DMS53 (cell line): ENCODE measurements at regions not wholly inside any gene's neighbourhood (a gene's known extent, or its start where the extent isn't known, plus 50 kb on each side); places are given as distances from the start of the nearest gene placed in this dataset.
"Not testable (repeated sequence)": the region's sequence is repeated elsewhere in the genome, so short reads cannot be mapped to it uniquely, and the experiment has no call there.

ENCODE experiments used
- DNase-seq: peaks from one replicate; lab custom pipeline; 2025; lab: John Stamatoyannopoulos, UW

DNA sequence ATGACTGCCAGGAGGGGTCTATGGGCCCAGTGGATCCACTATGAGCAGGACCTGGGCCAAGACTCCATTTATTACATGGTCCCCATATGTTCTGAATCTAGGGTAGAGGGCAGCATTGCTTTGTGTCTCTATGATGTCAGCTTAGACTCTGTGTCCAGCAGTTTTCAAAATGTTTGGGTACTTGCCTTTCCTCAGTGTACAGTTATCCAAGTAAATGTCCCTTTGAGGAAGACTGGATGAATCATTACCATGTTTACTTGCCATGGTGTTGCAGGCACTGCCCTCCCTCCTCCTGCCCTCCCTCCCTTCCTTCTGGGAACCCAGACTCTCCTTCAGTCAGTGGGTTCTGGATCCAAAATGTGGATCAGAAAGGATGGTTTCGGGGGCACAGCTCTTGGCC, 108.6 kb downstream of the NRN1 start:
- no peak for DNase-seq

DNA sequence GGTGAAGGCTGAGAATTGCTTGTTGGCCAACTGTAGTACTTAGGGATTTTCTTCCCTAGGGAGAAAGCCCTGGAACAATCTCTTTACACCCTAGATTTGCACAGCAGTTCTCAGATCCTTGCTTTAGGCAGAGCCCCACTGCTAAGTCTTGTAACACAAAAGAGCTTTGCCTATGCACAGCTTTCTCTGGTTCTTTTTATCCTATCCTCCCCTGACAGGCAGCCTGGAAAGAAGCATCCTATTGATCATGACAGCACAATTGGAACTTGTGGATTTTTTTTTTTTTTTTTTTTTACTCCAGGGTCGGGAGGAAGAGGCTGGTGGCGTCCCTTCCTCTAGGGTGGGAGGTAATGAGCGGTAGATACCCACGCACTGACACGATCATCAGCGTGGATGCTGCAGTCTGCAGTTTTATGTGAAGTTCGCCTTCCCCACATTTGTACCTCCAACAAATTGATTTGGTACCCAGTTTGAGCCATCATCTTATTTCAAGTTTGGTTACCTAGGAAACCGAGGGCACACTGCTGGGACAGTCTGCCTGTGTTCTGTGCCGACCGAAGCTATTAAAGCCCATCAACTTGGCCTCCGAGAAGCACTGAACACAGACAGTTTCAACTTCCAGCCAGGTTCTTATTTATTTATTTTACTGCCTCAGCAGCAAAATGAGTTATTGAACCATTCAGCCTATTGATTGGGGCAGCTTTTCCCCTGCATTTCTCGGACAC, 110.1 kb downstream of the NRN1 start:
- DNase-seq: no peak

DNA sequence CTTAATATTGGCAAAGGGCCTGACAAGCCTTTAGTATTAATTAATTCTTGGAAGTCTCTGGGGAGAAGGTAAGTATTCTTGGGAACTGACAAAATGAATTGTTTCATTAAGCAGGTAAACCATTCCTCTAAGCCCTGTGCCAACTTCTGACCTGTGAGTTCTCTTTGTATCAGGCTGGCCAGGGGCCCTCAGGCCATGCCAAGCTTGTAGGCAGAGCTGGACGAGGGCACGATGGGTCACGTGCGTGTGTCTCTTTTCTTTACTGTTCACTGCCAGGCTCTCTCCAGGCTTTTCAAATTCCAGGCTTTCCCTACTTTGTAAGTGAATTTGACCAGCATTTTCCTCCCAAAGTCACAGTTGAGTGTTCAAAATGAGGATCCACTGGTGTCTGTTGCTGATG, 112.4 kb downstream of the NRN1 start:
- no peak for DNase-seq

- no peak for DNase-seq
Observed at GRCh38 chr6:5893295-5893694, 113.4 kb downstream of the NRN1 start.

- no peak for DNase-seq
Observed at GRCh38 chr6:5892669-5893068, 114.1 kb downstream of the NRN1 start.

GRCh38 chr6:5878792-5879191, 127.9 kb downstream of the NRN1 start:
- DNase-seq: no peak

DNA sequence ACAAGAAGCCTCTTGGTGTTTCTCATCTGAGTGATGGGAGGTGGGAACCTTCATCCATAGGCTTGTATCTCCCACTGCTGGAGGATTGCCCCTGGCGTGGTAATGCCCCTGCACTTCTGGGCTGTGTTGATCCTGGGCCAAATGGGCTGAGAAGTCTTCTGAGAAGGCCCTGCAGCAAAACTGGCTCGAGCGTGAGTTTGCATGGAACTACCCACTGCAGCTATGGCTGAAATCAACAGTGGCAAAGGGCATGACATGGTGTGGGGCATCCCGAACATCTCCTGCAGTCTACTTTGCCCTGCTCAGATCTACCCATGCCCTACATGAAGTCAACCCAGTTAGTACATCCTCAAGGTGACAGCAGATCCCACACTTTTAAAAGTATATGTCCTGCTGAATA, 130.6 kb downstream of the NRN1 start:
- no peak for DNase-seq

GRCh38 chr6:5873976-5874375, 132.7 kb downstream of the NRN1 start:
- DNase-seq: not testable (repeated sequence)

DNA sequence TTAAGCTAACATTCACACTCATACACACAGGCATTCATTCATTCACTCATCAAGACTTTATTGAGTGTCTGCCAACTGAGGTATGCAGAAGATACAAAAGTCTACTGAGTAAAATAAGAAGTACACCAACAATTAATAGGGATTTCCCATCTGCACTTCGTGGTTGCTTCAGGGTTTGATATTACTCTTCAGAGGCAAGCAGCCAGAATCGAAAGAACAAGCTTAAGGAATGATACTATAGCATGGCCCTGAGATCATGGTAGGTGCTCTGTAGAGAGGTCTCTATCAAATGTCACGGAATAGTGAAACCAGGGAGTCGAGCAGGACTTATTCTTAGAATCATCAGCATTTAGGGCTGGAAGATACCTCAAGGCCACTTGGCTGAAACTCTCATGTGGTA, 135.4 kb downstream of the NRN1 start:
- no peak for DNase-seq

GRCh38 chr6:5869676-5870075, 137.0 kb downstream of the NRN1 start:
- DNase-seq: no peak

GRCh38 chr6:5869261-5869660, 137.5 kb downstream of the NRN1 start:
- no peak for DNase-seq

DNA sequence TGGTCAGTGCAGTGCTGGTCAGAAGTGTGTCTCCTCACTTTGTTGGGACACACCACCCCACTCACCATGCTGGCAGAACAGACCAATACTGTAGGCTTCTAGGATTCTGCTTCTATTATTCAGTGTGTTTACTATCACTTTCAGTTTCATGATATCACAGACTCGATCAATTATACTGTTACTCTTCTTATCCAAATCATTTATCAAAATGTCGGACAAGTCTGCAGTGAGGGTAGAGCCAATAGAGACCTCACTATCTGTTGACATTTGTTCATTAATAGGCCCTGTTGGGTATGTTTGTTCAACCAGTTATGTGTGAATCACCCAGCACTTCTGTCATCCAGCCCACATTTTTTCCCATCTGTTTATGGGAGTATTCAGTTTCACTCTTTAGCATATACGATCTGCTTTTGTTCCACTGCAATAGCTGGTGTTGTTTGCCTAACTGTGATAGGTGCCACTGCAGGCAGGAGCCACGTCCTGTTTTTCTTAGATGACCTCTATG, 140.1 kb downstream of the NRN1 start:
- DNase-seq: peak; percentile 97

GRCh38 chr6:5865506-5866031, 141.2 kb downstream of the NRN1 start:
- peak; percentile 7 for DNase-seq

DNA sequence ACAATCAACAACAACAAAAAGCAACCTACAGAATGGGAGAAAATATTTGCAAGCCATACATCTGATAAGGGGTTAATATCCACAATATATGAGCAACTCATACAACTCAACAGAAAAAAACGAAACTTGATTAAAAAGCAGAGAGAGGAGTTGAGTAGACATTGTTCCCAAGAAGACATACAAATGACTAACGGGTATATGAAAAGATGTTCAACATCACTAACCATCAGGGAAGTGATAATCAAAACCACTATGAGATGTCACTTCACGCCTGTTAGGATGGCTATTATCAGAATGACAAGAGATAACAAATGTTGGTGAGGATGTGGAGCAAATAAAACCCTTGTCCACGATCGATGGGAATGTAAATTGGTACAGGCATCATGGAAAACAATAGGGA, 145.9 kb downstream of the NRN1 start:
- DNase-seq: no peak

DNA sequence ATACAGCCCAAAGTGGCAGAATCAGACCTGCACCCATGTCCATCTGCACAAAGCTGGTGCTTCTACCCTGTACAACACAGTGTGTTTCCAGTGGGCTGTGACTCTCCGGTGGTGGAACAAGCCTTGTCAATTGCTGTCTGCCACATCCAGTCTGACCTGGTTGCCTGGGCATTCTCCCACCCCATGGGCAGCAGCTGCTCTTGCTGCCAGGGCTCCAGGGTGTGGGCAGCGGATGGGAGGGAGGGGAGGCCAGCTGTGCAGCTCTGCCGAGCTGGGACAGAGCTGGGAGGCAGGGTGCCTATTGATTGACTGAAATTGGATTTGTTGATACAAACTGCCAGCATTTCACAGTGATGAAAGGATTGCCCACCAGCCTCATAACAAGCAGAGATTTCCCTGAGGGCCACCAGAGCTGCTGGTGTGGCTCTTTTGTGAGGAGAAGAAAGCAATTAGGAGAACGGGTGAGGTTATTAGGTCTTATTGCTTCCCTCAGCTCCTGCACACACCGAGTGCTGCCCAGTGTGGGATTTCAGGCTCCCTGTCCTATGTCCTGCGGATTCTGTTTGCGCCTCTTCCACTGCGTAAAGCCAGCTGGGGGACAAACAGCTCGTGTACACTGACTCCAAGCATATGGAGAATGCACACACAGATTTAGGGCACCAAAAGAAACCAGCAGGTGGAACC, 150.8 kb downstream of the NRN1 start:
- no peak for DNase-seq

GRCh38 chr6:5854899-5855298, 151.8 kb downstream of the NRN1 start:
- DNase-seq: no peak

- DNase-seq: peak; percentile 90
Observed at GRCh38 chr6:5851261-5851757, 155.4 kb downstream of the NRN1 start.

DNA sequence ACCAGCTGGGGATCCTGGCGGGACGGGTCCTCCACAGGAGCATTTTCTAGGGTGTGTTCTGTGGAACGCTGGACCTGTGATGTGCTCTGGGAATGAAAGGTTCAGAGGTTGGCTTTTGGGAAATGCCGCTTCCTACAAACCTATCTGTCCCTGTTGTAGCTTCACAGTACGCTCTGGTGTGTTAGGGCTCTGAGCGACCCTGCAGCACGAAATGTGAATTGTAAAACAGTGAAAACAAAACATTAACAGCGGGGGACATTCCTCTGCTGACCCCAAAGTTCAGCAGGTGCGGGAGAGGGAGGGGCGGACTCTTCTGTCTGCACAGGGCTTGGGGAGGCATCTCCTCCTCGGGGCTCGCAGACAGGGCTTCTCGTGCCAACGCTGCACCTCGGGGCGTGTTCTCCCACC, 155.9 kb downstream of the NRN1 start:
- peak; percentile 56 for DNase-seq

- no peak for DNase-seq
Observed at GRCh38 chr6:5846889-5847288, 159.8 kb downstream of the NRN1 start.

GRCh38 chr6:5846335-5846734, 160.4 kb downstream of the NRN1 start:
- no peak for DNase-seq

- DNase-seq: no peak
Observed at GRCh38 chr6:5843078-5843477, 163.6 kb downstream of the NRN1 start.

GRCh38 chr6:5840734-5841390, 165.9 kb downstream of the NRN1 start:
- DNase-seq: no peak
